HepG2 (cell line): ENCODE measurements at regions not wholly inside any gene's neighbourhood (a gene's known extent, or its start where the extent isn't known, plus 50 kb on each side); places are given as distances from the start of the nearest gene placed in this dataset.

Experiments
- ATAC-seq: fragments of 200-7000 bp; cut with Tn5 transposase; 3 replicates; pipeline ENCODE4 v1.9.1; 2020; ENCODE audit warnings: mild to moderate bottlenecking, moderate library complexity
- BruUV-seq: library from RNA; stranded (reverse); fragments of 400-500 nt; replicated peaks from 2 replicates; lab custom pipeline; 2021; lab: Mats Ljungman, UMichigan
- CTCF ChIA-PET: fragments of 300-600 bp; formaldehyde crosslinking; extraction: SDS; loops from one replicate; lab custom pipeline; 2021; ENCODE audit warnings: low total read pairs, inconsistent platforms, low intra/inter-chr PET ratio; lab: Yijun Ruan, JAX
- POLR2A ChIA-PET: fragments of 350-600 bp; sonication (Branson Sonifier 250); formaldehyde crosslinking; loops from one replicate; lab custom pipeline; 2020; ENCODE audit warnings: antibody characterized with exemption, inconsistent platforms; lab: Yijun Ruan, JAX
- DNase-seq: peaks from one replicate; pipeline ENCODE4 v3.0.0-alpha.2; 2015; ENCODE audit warnings: low spot score
- FAIRE-seq: peaks from 3 replicates; lab custom pipeline; 2011; peaks lifted over from hg19 to GRCh38; lab: Jason Lieb, UNC
- H2AFZ ChIP-seq: one replicate; pipeline ENCODE4 v1.6.1; 2011; ENCODE audit warnings: low read length, inconsistent platforms
- H3K27ac ChIP-seq: fragments of 300-600 bp; 3 replicates; pipeline ENCODE4 v1.8.0; 2011; ENCODE audit warnings: mixed run types, mild to moderate bottlenecking, mixed read lengths, low read length, inconsistent platforms; ENCODE audit not compliant: insufficient read depth; ENCODE audit errors: extremely low read length
- H3K27me3 ChIP-seq, 2 experiments: fragments of 200-600 bp in 1 of 2; 2 replicates in 1 of 2; 3 replicates in 1 of 2; pipeline versions ENCODE4 v1.6.0 to v1.8.0; 2011; ENCODE audit warnings: low read length in 2 of 2, mild to moderate bottlenecking in 2 of 2, moderate library complexity in 2 of 2, inconsistent platforms in 1 of 2; ENCODE audit not compliant: insufficient read depth in 2 of 2, control insufficient read depth in 1 of 2
- H3K36me3 ChIP-seq, 2 experiments: fragments of 200-600 bp in 1 of 2; replicated peaks in 1 of 2; 2 replicates in 1 of 2; 3 replicates in 1 of 2; pipeline versions ENCODE4 v1.5.1 to v1.8.0; 2011; ENCODE audit warnings: low read length in 2 of 2, inconsistent platforms in 1 of 2; ENCODE audit not compliant: insufficient read depth in 2 of 2, control insufficient read depth in 1 of 2
- H3K4me1 ChIP-seq: 2 replicates; pipeline ENCODE4 v1.5.1; 2012; ENCODE audit warnings: low read length, inconsistent platforms; ENCODE audit not compliant: insufficient read depth
- H3K4me2 ChIP-seq: 2 replicates; pipeline ENCODE4 v1.6.0; 2011; ENCODE audit warnings: low read depth, low read length, inconsistent platforms
- H3K4me3 ChIP-seq, 3 experiments: fragments of 200-600 bp in 1 of 3; sonication (generic), shearing (Covaris generic) in 1 of 3; replicated peaks in 1 of 3; 2 replicates each; pipeline ENCODE4 v1.5.1; 2011 to 2016; ENCODE audit warnings: low read length in 3 of 3, inconsistent platforms in 2 of 3, low read depth in 2 of 3, mild to moderate bottlenecking in 2 of 3, control low read depth in 1 of 3, mixed read lengths in 1 of 3; ENCODE audit not compliant: insufficient read depth in 1 of 3
- H3K79me2 ChIP-seq: one replicate; pipeline ENCODE4 v1.6.1; 2011; ENCODE audit warnings: low read length, inconsistent platforms; ENCODE audit not compliant: insufficient read depth
- H3K9ac ChIP-seq: 2 replicates; pipeline ENCODE4 v1.6.0; 2011; ENCODE audit warnings: mild to moderate bottlenecking, low read depth, low read length, inconsistent platforms; ENCODE audit not compliant: insufficient read depth
- H3K9me3 ChIP-seq: 2 replicates; pipeline ENCODE4 v1.5.1; 2012; ENCODE audit warnings: mild to moderate bottlenecking, low read length
- H4K20me1 ChIP-seq: 2 replicates; pipeline ENCODE4 v1.6.0; 2011; ENCODE audit warnings: inconsistent platforms, mild to moderate bottlenecking, low read length, moderate library complexity; ENCODE audit not compliant: insufficient read depth
- BRCA1 ChIP-seq: sonication (generic); formaldehyde crosslinking; IDR thresholded peaks from 2 replicates; pipeline ENCODE4 v1.4.0; 2020; ENCODE audit warnings: missing genetic modification reagents
- GABPA ChIP-seq, 2 experiments: IDR thresholded peaks; 2 replicates each; pipeline ENCODE4 v1.6.1; 2011 to 2016; ENCODE audit warnings: low read depth in 2 of 2, low read length in 1 of 2, missing biosample characterization in 1 of 2, missing genetic modification characterization in 1 of 2
- HMG20A ChIP-seq: IDR thresholded peaks from 2 replicates; pipeline ENCODE4 v1.6.1; 2016; ENCODE audit warnings: borderline replicate concordance
- HMG20B ChIP-seq: conservative IDR thresholded peaks from 2 replicates; pipeline ENCODE4 v1.6.1; 2016; ENCODE audit warnings: missing genetic modification reagents, missing compliant biosample characterization
- KDM4B ChIP-seq: sonication (generic); formaldehyde crosslinking; IDR thresholded peaks from 2 replicates; pipeline ENCODE4 v1.4.0; 2020; ENCODE audit warnings: missing genetic modification reagents
- KLF16 ChIP-seq, 2 experiments: sonication (generic) in 1 of 2; formaldehyde crosslinking in 1 of 2; IDR thresholded peaks; 2 replicates each; pipeline versions ENCODE4 v1.6.1 to v1.8.0; 2016 to 2023; ENCODE audit warnings: missing genetic modification reagents in 2 of 2, missing compliant biosample characterization in 1 of 2
- NKX3-1 ChIP-seq: sonication (generic); formaldehyde crosslinking; IDR thresholded peaks from 2 replicates; pipeline ENCODE4 v1.5.0; 2020; ENCODE audit warnings: missing genetic modification reagents
- SRSF4 ChIP-seq: fragments of 200-400 bp; formaldehyde crosslinking; IDR thresholded peaks from one replicate; pipeline ENCODE4 v1.6.1; 2018; ENCODE audit warnings: mild to moderate bottlenecking, low read depth, low read length, moderate library complexity; ENCODE audit not compliant: poor library complexity, severe bottlenecking
- TBX3 ChIP-seq: fragments of 450-650 bp; IDR thresholded peaks from 2 replicates; pipeline ENCODE4 v1.6.1; 2017; ENCODE audit warnings: antibody characterized with exemption, mild to moderate bottlenecking, inconsistent platforms, borderline replicate concordance
- TRIM22 ChIP-seq: fragments of 450-650 bp; IDR thresholded peaks from 2 replicates; pipeline ENCODE4 v1.6.1; 2017
- ZIK1 ChIP-seq: sonication (generic); formaldehyde crosslinking; IDR thresholded peaks from 2 replicates; pipeline ENCODE4 v1.5.0; 2020; ENCODE audit warnings: mild to moderate bottlenecking, low read depth, missing genetic modification reagents, borderline replicate concordance
- ZNF546 ChIP-seq: sonication (generic); formaldehyde crosslinking; conservative IDR thresholded peaks from 2 replicates; pipeline ENCODE4 v1.8.1; 2023; ENCODE audit warnings: mild to moderate bottlenecking, missing genetic modification reagents
- ZNF781 ChIP-seq: sonication (generic); formaldehyde crosslinking; IDR thresholded peaks from 2 replicates; pipeline ENCODE4 v1.5.1; 2020; ENCODE audit warnings: borderline replicate concordance, mild to moderate bottlenecking, missing genetic modification reagents; ENCODE audit errors: not compliant biosample characterization
- ZSCAN5A ChIP-seq: sonication (generic); formaldehyde crosslinking; IDR thresholded peaks from 2 replicates; pipeline ENCODE4 v1.8.0; 2022; ENCODE audit warnings: mild to moderate bottlenecking, missing genetic modification reagents, borderline replicate concordance
- WGBS: methylation state at CpG from one replicate; pipeline ENCODE4 v1.1.6; 2017; ENCODE audit warnings: low lambda C conversion rate; 5-methylcytosine and 5-hydroxymethylcytosine counted together
- in situ Hi-C: cut with HindIII; loops from 2 replicates; pipeline ENCODE4 v1.10.0; 2017; ENCODE audit warnings: low pct_unique_long_range_greater_than_20kb; ENCODE audit not compliant: extremely low pct_ligation_motif_present
- intact Hi-C: fragments of 100-400 bp; cut with micrococcal nuclease; formaldehyde crosslinking; loops from one replicate; pipeline ENCODE4 v1.10.0; 2022; ENCODE audit not compliant: unreplicated experiment
- TF ChIP-seq, protein P1 (sequence below): sonication (generic); formaldehyde crosslinking; IDR thresholded peaks from 2 replicates; pipeline ENCODE4 v1.8.0; 2022; ENCODE audit warnings: missing genetic modification reagents, mild to moderate bottlenecking, borderline replicate concordance

DNA sequence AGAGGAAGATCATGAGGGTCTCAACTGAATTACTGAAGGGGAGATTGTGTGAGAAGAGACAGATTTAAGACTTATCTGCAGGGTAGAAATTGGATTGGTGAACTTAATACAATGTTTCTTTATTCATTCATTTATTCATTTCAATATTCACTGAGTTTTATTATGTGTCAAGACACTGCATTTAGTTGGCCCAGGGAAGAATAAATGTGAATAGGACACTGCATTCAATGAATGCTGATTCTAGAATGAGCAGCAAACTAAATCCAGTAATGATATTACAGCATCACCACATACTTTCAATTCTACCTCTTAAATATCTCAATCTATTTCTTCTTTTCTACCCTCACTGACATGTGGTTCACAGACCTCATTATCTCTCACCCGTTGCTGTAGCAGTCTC, 149.0 kb upstream of the TACR1 start:
- H4K20me1 ChIP-seq = no peaks in the 10 kb centered on the region
- H3K4me1 ChIP-seq = no peaks in the 10 kb centered on the region
- H3K4me2 ChIP-seq = no peak overlapping the region
- DNase-seq = no peak
- H3K27ac ChIP-seq = no peak overlapping the region
- peaks cover 0 to 21% of the 10 kb centered on the region in 2 experiments; a peak in 2 of 5 replicates for H3K27me3 ChIP-seq
- 0% methylated on average over 1 of the region's 1 CpG for WGBS
- H3K36me3 ChIP-seq = no peaks in the 10 kb centered on the region
- H2AFZ ChIP-seq = no peak overlapping the region
- FAIRE-seq = no peak
- in situ Hi-C loops = no loop called here
- intact Hi-C loops = no loop called here
- BruUV-seq = no TSS peak
- TF ChIP-seq BRCA1 (CRISPR knock-in tag) = no peak
- TF ChIP-seq GABPA (IDR thresholded peaks at IDR 0.05; ENCODE audit: low read depth, low read length) = no peak
- TF ChIP-seq GABPA (CRISPR knock-in tag; IDR thresholded peaks at IDR 0.05; ENCODE audit: low read depth) = no peak
- TF ChIP-seq, protein P1, sequence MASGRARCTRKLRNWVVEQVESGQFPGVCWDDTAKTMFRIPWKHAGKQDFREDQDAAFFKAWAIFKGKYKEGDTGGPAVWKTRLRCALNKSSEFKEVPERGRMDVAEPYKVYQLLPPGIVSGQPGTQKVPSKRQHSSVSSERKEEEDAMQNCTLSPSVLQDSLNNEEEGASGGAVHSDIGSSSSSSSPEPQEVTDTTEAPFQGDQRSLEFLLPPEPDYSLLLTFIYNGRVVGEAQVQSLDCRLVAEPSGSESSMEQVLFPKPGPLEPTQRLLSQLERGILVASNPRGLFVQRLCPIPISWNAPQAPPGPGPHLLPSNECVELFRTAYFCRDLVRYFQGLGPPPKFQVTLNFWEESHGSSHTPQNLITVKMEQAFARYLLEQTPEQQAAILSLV = no peak
- no peak for TF ChIP-seq KDM4B (CRISPR knock-in tag)
- no peak for TF ChIP-seq NKX3-1
- no peak for TF ChIP-seq ZNF781 (CRISPR knock-in tag)
- no peak for TF ChIP-seq TBX3
- TF ChIP-seq HMG20A = no peak
- TF ChIP-seq KLF16 (CRISPR knock-in tag; IDR thresholded peaks at IDR 0.05) = no peak
- TF ChIP-seq TRIM22 = no peak
- TF ChIP-seq ZIK1 = no peak
- TF ChIP-seq ZNF546 (CRISPR knock-in tag) = no peak
- TF ChIP-seq ZSCAN5A = no peak
- no peak for TF ChIP-seq SRSF4
- TF ChIP-seq HMG20B (CRISPR knock-in tag) = no peak
- ChIA-PET CTCF (no interaction called here), POLR2A (no interaction called here)
- no peaks in the 10 kb centered on the region for H3K9me3 ChIP-seq
- no peaks in the 10 kb centered on the region for H3K79me2 ChIP-seq
- H3K4me3 ChIP-seq = no peak overlapping the region
- no peak overlapping the region for H3K9ac ChIP-seq
- no peak for ATAC-seq
